ENCODE measurements at regions not wholly inside any gene's neighbourhood (a gene's known extent, or its start where the extent isn't known, plus 50 kb on each side); places are given as distances from the start of the nearest gene placed in this dataset.

GRCh38 chr13:63107179-63107943 lies 1691.7 kb upstream of the PCDH20 start:
- DNase-seq, result no peak
- H4K5ac ChIP-seq (ENCODE audit: insufficient read length, low read depth, low read length), result no peak overlapping the region
- H3K23ac ChIP-seq (ENCODE audit: insufficient read length, low read depth, low read length), result no peak overlapping the region
- H4K8ac ChIP-seq (replicated peaks; ENCODE audit: insufficient read length, low read depth, low read length), result no peak overlapping the region
- no peaks in the 10 kb centered on the region for H3K4me1 ChIP-seq (ENCODE audit: insufficient read depth, low read length)
- no peak overlapping the region for H2BK5ac ChIP-seq (ENCODE audit: insufficient read length, low read length)
- H4K20me1 ChIP-seq (ENCODE audit: control insufficient read depth, insufficient read depth, insufficient read length), result no peaks in the 10 kb centered on the region
- no peak overlapping the region for H3K4ac ChIP-seq (ENCODE audit: low read depth, low read length)
- no peaks in the 10 kb centered on the region for H3K79me1 ChIP-seq (ENCODE audit: insufficient read depth, low read depth, low read length, poor library complexity, severe bottlenecking)
- no peak overlapping the region for H2BK20ac ChIP-seq (ENCODE audit: low read depth, low read length, poor library complexity, severe bottlenecking)
- no peak overlapping the region for H3K14ac ChIP-seq (ENCODE audit: insufficient read depth, low read length)
- H3T11ph ChIP-seq (ENCODE audit: low read length), result no peak overlapping the region
- H3K18ac ChIP-seq (ENCODE audit: insufficient read length, low read depth, low read length), result no peak overlapping the region
- H3K79me2 ChIP-seq (ENCODE audit: insufficient read depth, low read length), result no peaks in the 10 kb centered on the region
- no peaks in the 10 kb centered on the region for H3K27me3 ChIP-seq (ENCODE audit: insufficient read depth, low read length)
- no peak overlapping the region for H2AFZ ChIP-seq (ENCODE audit: low read length)
- H2BK15ac ChIP-seq (ENCODE audit: low read depth, low read length), result no peak overlapping the region
- H3K4me2 ChIP-seq (ENCODE audit: insufficient read depth, insufficient read length, low read length), result no peak overlapping the region
- no peaks in the 10 kb centered on the region for H3K4me1 Mint-ChIP-seq
- H3K36me3 Mint-ChIP-seq (ENCODE audit: insufficient read depth in 1 of 3, low read depth in 3 of 3), result no peaks in the 10 kb centered on the region
- H4K91ac ChIP-seq (ENCODE audit: insufficient read length, low read depth, low read length), result no peak overlapping the region
- H3K27ac ChIP-seq (ENCODE audit: insufficient read length, low read depth, low read length), result no peak overlapping the region
- TF ChIP-seq, protein P1, sequence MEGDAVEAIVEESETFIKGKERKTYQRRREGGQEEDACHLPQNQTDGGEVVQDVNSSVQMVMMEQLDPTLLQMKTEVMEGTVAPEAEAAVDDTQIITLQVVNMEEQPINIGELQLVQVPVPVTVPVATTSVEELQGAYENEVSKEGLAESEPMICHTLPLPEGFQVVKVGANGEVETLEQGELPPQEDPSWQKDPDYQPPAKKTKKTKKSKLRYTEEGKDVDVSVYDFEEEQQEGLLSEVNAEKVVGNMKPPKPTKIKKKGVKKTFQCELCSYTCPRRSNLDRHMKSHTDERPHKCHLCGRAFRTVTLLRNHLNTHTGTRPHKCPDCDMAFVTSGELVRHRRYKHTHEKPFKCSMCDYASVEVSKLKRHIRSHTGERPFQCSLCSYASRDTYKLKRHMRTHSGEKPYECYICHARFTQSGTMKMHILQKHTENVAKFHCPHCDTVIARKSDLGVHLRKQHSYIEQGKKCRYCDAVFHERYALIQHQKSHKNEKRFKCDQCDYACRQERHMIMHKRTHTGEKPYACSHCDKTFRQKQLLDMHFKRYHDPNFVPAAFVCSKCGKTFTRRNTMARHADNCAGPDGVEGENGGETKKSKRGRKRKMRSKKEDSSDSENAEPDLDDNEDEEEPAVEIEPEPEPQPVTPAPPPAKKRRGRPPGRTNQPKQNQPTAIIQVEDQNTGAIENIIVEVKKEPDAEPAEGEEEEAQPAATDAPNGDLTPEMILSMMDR (conservative IDR thresholded peaks at IDR 0.05), result no peak
- no peaks in the 10 kb centered on the region for H3K9me3 Mint-ChIP-seq
- H3K9me3 ChIP-seq (ENCODE audit: control insufficient read depth, low read depth, low read length), result no peaks in the 10 kb centered on the region
- H2BK12ac ChIP-seq (ENCODE audit: insufficient read length, low read depth, low read length), result no peak overlapping the region
- H3K9ac ChIP-seq (ENCODE audit: extremely low read depth, insufficient read length, low read length), result no peak overlapping the region
- no peaks in the 10 kb centered on the region for H3K23me2 ChIP-seq (ENCODE audit: insufficient read length, low read depth, low read length, poor library complexity, severe bottlenecking)
- no peak overlapping the region for H3K56ac ChIP-seq (ENCODE audit: insufficient read length, low read depth, low read length)
- no peaks in the 10 kb centered on the region for H3K27me3 Mint-ChIP-seq (ENCODE audit: low read depth)
- no peak overlapping the region for H3K27ac Mint-ChIP-seq
- no CpG with 5 or more reads among the region's 5 CpGs for WGBS (ENCODE audit: extremely low coverage, insufficient read length, low lambda C conversion rate)
- H2AK5ac ChIP-seq (ENCODE audit: insufficient read length, low read length), result no peak overlapping the region
- H2BK120ac ChIP-seq (ENCODE audit: low read depth, low read length, poor library complexity, severe bottlenecking), result no peak overlapping the region
- H3K4me3 Mint-ChIP-seq, result no peak overlapping the region
